NCI-H128 (cell line): ENCODE measurements at regions not wholly inside any gene's neighbourhood (a gene's known extent, or its start where the extent isn't known, plus 50 kb on each side); places are given as distances from the start of the nearest gene placed in this dataset.
"Not testable (repeated sequence)": the region's sequence is repeated elsewhere in the genome, so short reads cannot be mapped to it uniquely, and the experiment has no call there.

Experiments used
- DNase-seq: peaks from one replicate; lab custom pipeline; 2025; ENCODE audit not compliant: unreplicated experiment; lab: John Stamatoyannopoulos, UW

- no peak for DNase-seq
Observed at GRCh38 chr9:105093685-105094084, 150.8 kb upstream of the SLC44A1 start.

DNA sequence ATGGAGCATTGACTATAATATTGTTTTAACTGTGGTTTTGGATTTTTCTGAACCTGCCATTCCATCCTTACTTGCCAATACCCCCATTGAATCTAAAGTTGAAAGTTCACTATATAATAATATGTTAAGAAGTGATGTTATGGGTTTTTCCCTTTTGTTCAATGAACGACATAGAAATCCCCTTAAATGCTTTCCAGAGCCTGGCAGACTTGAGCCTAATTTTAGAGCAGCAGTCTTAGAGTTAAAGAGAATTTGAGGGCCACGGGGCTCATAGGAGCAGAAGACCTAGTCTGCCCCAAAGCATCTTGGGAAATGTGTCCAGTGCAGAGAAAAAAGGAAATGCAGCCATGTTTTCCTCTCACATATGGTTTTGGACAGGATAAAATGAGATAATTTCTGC lies 146.1 kb upstream of the SLC44A1 start:
- DNase-seq = no peak

DNA sequence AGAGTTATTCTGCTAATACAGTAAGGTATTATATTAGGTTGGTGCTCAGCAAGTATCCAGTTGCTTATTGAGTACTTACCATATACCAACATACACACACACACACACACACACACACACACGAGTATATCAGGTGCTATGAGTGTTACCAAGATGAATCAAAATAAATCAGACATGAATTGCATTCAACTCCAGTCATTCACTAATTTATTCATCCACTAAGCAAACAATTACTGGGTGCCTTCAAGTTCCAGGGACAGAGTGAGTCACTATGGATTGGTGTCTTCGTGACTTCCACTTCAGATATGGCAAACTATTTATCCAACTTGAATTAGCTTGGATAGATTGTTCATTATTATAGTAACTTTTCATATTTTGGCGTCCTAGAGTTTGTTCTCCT lies 140.7 kb upstream of the SLC44A1 start:
- DNase-seq = no peak

DNA sequence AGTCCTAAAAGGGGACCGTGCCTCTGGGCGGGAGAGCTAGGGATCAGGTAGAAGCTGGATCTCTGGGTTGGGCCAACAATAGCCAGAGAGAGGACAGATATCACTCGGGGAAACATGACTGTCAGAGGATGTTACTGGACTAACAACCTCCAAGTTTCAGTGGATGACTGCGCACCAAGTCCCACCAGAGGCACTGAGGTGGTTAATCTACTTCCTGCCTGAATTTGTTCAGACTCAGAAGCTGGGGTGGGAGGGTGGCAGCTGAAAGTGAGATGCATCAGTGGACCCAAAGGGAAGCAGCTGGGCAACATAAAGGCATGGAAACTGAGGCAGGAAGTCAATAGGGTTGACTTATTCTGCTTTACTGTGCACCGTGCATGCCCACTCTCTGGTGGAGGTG lies 130.1 kb upstream of the SLC44A1 start:
- no peak for DNase-seq

GRCh38 chr9:105114964-105115728 lies 129.3 kb upstream of the SLC44A1 start:
- no peak for DNase-seq

DNA sequence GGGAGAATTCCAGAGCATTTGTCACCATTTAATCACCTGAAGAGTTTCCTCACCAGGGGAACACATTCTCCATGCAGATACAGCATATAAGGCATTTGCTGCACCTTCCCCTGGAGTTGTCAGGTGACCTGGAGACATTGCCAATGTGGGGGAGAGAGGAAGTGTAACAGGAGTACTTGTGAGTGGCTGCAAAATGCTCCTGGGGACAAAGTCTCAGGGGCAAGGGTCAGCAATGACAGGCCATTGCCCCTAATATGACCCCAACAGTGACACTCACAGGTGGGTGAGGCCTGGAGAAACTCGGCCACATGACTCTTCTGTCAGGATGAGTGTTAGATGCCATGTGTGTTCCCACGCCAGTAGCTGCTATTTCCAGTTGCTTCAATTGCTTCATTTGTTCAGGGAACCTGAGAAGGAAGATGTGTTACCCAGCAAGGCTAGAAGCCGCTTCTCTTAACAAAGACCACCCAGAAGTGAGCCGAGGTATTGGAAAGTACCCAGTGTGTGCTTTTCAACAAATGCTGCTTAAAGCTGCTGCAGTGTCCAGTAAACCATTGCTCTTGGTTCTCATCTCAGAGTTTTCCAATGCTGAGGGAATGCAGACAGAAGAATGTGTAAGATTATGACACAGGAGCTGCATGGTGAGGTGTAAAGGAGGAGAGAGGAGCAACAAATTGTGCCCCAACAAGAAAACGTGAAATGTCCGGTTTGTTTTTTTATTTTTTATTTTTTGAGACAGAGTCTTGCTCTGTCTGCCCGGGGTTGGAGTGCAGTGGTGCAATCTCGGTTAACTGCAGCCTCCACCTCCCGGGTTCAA lies 128.2 kb upstream of the SLC44A1 start:
- DNase-seq = no peak

- no peak for DNase-seq
Observed at GRCh38 chr9:105117234-105117633, 127.2 kb upstream of the SLC44A1 start.

DNA sequence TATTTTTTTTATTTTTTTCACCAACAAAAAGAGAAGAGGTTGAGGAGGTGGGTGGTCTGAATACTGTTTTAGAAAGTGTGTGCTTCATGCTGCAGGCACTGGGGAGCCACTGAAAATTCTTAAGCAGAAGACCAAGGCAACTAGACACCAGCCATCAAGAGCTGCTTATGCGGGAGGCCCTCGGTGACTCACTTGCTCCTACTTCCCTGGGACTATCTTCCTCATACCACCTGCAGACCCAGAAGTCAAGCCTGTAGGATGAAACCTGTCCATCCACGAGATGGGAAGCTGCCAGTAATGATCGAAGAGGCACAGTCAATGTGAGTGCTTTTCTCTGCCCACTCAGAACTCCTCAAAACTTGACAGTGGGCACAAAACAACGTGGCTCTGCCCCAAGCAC lies 125.8 kb upstream of the SLC44A1 start:
- no peak for DNase-seq

GRCh38 chr9:105119156-105119555 lies 125.3 kb upstream of the SLC44A1 start:
- DNase-seq = no peak

DNA sequence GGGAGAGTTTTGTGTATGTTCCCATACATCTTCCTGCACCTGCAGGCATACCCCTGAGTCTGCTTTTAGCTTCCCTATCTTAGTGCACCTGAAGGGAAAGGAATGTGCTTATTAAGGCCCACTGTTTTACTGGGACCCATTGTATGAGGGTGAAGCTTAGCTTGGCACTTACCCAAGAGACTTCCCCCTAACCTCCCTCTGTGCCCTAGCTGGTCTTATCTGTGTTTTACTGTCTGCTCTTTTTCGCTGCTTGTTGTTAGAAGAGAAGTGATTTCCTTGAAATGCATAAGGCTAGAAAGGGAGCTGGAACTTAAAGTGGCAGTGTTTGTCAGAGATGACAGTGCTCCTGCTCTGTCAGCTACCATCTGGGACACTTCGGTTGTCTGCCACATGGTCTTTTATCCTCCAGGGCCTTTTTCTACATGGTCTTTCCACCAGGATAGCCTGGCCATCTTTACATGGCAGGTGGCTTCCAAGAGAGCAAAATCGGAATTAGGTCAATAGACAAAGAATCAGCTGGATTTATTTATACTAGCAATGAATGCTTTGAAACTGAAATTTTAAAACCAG lies 122.5 kb upstream of the SLC44A1 start:
- no peak for DNase-seq

DNA sequence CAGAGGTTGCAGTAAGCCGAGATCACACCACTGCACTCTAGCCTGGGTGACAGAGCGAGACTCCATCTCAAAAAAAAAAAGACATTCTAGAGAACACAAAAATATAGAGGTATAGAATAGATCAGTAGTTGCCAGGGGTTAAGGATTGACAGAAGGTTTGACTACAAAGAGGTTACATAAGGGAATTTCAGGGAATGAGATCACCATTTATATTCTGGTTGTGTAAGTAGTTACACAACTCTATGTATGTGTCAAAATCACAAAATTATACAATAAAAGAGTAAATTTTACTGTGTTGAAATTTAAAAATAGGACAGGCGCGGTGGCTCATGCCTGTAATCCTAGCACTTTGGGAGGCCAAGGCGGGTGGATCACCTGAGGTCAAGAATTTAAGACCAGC lies 119.9 kb upstream of the SLC44A1 start:
- not testable (repeated sequence) for DNase-seq

GRCh38 chr9:105126226-105126625 lies 118.2 kb upstream of the SLC44A1 start:
- no peak for DNase-seq

DNA sequence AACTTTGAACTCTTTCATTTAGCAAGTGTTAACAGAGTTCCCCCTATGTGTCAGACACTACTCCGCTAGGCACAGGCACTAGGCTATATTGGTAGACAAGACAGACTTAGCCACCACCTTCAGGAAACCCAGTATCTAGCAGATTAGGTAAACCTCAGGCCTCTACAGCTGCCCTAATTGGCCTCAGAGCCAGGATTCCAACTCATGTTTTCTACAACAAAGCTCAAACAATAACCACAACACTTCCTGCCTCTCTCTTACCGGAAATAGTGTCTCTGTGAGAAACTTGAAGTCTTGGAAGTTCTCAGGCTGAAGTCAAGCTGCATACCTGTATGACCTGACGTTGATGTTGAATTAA lies 116.6 kb upstream of the SLC44A1 start:
- no peak for DNase-seq

GRCh38 chr9:105128908-105129600 lies 115.4 kb upstream of the SLC44A1 start:
- DNase-seq = no peak

- DNase-seq = no peak
Observed at GRCh38 chr9:105129731-105130130, 114.7 kb upstream of the SLC44A1 start.

DNA sequence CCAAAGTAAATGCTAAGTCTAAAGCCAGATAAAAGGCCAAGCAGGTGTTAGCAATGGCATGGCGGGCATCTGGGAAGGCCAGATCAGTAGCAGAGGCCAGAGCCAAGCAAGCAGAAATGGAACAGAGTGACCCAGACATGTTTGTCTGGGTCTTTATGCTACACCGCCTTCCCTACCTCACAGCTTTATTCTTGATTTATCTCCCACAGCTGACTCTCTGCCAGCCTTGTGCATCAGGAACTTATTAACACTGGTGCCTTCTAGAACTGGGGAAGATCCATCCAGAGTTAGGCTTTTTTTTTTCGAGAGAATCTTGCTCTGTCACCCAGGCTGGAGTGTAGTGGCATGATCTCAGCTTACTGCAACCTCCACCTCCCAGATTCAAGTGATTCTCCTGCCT lies 112.5 kb upstream of the SLC44A1 start:
- DNase-seq = no peak

DNA sequence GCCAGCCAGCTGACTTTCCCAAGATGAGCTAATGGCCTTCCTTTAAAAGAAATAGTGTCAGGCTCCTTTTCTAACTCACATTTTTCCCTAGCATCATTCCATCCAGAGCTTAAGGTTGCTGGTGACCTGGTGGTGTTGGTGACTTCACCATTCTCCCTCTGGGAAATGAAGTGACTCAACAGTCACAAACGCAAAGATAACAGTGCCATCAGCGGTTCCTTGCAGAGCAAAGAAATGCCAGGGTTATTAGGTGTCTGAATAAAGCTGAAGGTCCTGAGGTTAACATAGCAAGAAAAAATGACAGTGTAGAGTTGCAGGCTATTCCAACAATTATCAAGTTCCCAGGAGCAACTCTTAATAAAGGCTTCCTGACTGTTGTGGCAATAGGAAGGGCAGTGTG lies 111.8 kb upstream of the SLC44A1 start:
- no peak for DNase-seq

GRCh38 chr9:105138306-105138801 lies 106.1 kb upstream of the SLC44A1 start:
- no peak for DNase-seq

DNA sequence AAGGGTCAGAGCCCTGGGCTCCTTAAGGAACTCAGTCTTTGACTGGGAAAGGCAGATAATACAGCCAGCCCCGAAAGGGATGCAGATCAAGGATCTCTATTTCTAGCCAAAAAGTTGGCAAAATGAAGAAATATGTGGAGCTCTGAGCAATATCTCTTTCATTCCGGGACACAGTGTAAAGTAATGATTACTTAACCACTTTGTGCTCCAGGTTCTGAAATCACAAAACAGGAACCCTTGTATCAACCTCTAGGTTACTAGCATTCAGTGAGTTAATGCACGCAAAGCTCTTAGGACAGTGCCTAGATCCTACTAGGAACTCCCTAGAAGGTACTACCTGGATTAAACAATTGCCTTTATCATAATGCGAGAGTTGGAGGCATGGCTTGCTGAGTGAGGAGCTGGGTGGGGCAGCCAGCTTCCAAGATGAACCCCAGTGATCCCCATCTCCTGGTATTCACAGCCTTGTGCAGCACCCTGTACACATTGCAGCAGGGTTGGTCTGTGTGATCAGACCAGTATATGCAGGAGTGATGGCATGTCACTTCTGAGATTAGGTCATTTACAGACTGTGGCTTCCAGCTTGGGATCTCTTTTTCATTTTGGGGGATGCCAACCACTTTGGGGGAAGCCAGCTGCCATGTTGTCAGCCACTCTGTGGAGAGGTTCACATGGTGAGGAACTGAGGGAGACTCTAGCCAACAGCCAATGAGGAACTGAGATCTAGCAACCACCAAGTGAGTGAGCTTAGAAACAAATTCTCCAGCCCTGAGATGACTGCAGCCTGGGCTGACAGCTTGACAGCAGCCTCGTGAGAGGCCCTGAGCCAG lies 103.1 kb upstream of the SLC44A1 start:
- no peak for DNase-seq

GRCh38 chr9:105141976-105142250 lies 102.5 kb upstream of the SLC44A1 start:
- no peak for DNase-seq
